ENCODE measurements at regions not wholly inside any gene's neighbourhood (a gene's known extent, or its start where the extent isn't known, plus 50 kb on each side); places are given as distances from the start of the nearest gene placed in this dataset.

DNA sequence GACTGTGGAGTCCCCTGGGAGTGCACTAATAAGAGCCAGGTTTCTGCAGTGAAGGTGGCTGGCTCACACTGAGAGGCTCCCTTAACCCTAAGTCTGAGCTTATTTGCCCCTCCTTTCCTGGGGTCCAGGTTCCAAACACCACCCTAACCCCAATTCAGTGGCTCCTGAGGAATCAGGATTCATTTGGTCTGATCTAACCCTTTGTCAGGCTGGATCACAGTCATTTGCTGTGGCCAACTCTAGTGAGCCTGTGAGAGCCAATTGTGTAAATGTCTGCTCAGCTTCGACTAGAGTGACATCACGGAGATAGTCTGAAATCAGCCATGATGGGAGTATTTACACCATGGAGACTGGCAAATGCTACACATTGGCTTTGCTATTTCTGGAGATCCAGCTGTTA is 73.7 kb upstream of the ACAN start:
- in situ Hi-C loops (cut with HindIII; ENCODE audit: extremely low pct_ligation_motif_present, low pct_unique_long_range_greater_than_20kb), result no loop called here

More for the DNA sequence above, 73.7 kb upstream of the ACAN start:
- Histone ChIP-seq H2AFZ (ENCODE audit: low read length) (no peak overlapping the region), H3K4me3 (replicated peaks in 1 of 3; ENCODE audit: insufficient read depth in 1 of 3, low read depth in 2 of 3, low read length in 3 of 3) (no peak overlapping the region), H3K79me2 (ENCODE audit: insufficient read depth, low read length) (no peaks in the 10 kb centered on the region), H3K27me3 (ENCODE audit: control insufficient read depth in 1 of 2, insufficient read depth in 2 of 2, low read length in 2 of 2) (no peaks in the 10 kb centered on the region; a peak in 1 of 5 replicates), H3K36me3 (replicated peaks in 1 of 2; ENCODE audit: control insufficient read depth in 1 of 2, insufficient read depth in 2 of 2, low read length in 2 of 2) (no peaks in the 10 kb centered on the region), H3K4me1 (ENCODE audit: insufficient read depth, low read length) (no peaks in the 10 kb centered on the region), H3K9ac (ENCODE audit: insufficient read depth, low read depth, low read length) (no peak overlapping the region), H3K27ac (ENCODE audit: extremely low read length, insufficient read depth, low read length) (no peak overlapping the region), H3K4me2 (ENCODE audit: low read depth, low read length) (no peak overlapping the region), H3K9me3 (ENCODE audit: low read length) (no peaks in the 10 kb centered on the region), H4K20me1 (ENCODE audit: insufficient read depth, low read length) (no peaks in the 10 kb centered on the region)
- TF ChIP-seq ZNF598 (CRISPR knock-in tag; IDR thresholded peaks at IDR 0.05; ENCODE audit: borderline replicate concordance) (no peak), ZNF30 (CRISPR knock-in tag; IDR thresholded peaks at IDR 0.05) (no peak), SAFB2 (CRISPR knock-in tag; IDR thresholded peaks at IDR 0.05; ENCODE audit: borderline replicate concordance, low read depth) (no peak), ZNF253 (CRISPR knock-in tag; IDR thresholded peaks at IDR 0.05; ENCODE audit: borderline replicate concordance) (no peak), HIVEP1 (CRISPR knock-in tag; IDR thresholded peaks at IDR 0.05) (no peak), ZNF557 (CRISPR knock-in tag; IDR thresholded peaks at IDR 0.05) (no peak), ZNF782 (CRISPR knock-in tag; IDR thresholded peaks at IDR 0.05; ENCODE audit: borderline replicate concordance) (no peak), TCF7L2 (IDR thresholded peaks at IDR 0.05; ENCODE audit: low read depth, low read length) (no peak)
- TF ChIP-seq, protein P1, sequence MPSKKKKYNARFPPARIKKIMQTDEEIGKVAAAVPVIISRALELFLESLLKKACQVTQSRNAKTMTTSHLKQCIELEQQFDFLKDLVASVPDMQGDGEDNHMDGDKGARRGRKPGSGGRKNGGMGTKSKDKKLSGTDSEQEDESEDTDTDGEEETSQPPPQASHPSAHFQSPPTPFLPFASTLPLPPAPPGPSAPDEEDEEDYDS (CRISPR knock-in tag; IDR thresholded peaks at IDR 0.05), result no peak
- TF ChIP-seq, protein P2, sequence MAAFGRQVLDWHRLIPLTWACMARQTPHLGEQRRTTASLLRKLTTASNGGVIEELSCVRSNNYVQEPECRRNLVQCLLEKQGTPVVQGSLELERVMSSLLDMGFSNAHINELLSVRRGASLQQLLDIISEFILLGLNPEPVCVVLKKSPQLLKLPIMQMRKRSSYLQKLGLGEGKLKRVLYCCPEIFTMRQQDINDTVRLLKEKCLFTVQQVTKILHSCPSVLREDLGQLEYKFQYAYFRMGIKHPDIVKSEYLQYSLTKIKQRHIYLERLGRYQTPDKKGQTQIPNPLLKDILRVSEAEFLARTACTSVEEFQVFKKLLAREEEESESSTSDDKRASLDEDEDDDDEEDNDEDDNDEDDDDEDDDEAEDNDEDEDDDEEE (CRISPR knock-in tag; IDR thresholded peaks at IDR 0.05), result no peak
- TF ChIP-seq, protein P3, sequence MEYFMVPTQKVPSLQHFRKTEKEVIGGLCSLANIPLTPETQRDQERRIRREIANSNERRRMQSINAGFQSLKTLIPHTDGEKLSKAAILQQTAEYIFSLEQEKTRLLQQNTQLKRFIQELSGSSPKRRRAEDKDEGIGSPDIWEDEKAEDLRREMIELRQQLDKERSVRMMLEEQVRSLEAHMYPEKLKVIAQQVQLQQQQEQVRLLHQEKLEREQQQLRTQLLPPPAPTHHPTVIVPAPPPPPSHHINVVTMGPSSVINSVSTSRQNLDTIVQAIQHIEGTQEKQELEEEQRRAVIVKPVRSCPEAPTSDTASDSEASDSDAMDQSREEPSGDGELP (IDR thresholded peaks at IDR 0.05; ENCODE audit: borderline replicate concordance, low read depth), result no peak
- TF ChIP-seq, protein P4, sequence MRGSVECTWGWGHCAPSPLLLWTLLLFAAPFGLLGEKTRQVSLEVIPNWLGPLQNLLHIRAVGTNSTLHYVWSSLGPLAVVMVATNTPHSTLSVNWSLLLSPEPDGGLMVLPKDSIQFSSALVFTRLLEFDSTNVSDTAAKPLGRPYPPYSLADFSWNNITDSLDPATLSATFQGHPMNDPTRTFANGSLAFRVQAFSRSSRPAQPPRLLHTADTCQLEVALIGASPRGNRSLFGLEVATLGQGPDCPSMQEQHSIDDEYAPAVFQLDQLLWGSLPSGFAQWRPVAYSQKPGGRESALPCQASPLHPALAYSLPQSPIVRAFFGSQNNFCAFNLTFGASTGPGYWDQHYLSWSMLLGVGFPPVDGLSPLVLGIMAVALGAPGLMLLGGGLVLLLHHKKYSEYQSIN (CRISPR knock-in tag; IDR thresholded peaks at IDR 0.05; ENCODE audit: borderline replicate concordance), result no peak
- no TSS peak for BruUV-seq (replicated peaks)
- DNase-seq (ENCODE audit: low spot score), result no peak
- 0% methylated on average over 2 of the region's 2 CpGs for WGBS (ENCODE audit: low lambda C conversion rate)
- FAIRE-seq, result no peak
- no peak for ATAC-seq
- ChIA-PET POLR2A (no interaction called here), CTCF (ENCODE audit: low intra/inter-chr PET ratio, low total read pairs) (no interaction called here)
- intact Hi-C loops (cut with micrococcal nuclease; ENCODE audit: unreplicated experiment), result no loop called here
